ENCODE measurements at regions not wholly inside any gene's neighbourhood (a gene's known extent, or its start where the extent isn't known, plus 50 kb on each side); places are given as distances from the start of the nearest gene placed in this dataset.
"Not testable (repeated sequence)": the region's sequence is repeated elsewhere in the genome, so short reads cannot be mapped to it uniquely, and the experiment has no call there.

GRCh38 chr9:75541734-75542133 is 348.7 kb upstream of the PCSK5 start:
- no peak for DNase-seq (ENCODE audit: low read depth in 2 of 2)

- DNase-seq (ENCODE audit: low read depth in 2 of 2) = no peak
Observed at GRCh38 chr9:75544815-75545214, 345.7 kb upstream of the PCSK5 start.

GRCh38 chr9:75545287-75545686 is 345.2 kb upstream of the PCSK5 start:
- DNase-seq (ENCODE audit: low read depth in 2 of 2) = no peak

GRCh38 chr9:75548871-75549270 is 341.6 kb upstream of the PCSK5 start:
- no peak for DNase-seq (ENCODE audit: low read depth in 2 of 2)

GRCh38 chr9:75551861-75552260 is 338.6 kb upstream of the PCSK5 start:
- DNase-seq (ENCODE audit: low read depth in 2 of 2) = no peak

GRCh38 chr9:75552941-75553340 is 337.5 kb upstream of the PCSK5 start:
- no peak for DNase-seq (ENCODE audit: low read depth in 2 of 2)

GRCh38 chr9:75566813-75567212 is 323.7 kb upstream of the PCSK5 start:
- not testable (repeated sequence) for DNase-seq (ENCODE audit: low read depth in 2 of 2)

- no peak for DNase-seq (ENCODE audit: low read depth in 2 of 2)
Observed at GRCh38 chr9:75570538-75570937, 319.9 kb upstream of the PCSK5 start.

GRCh38 chr9:75574569-75574968 is 315.9 kb upstream of the PCSK5 start:
- DNase-seq (ENCODE audit: low read depth in 2 of 2) = no peak

GRCh38 chr9:75582870-75583269 is 307.6 kb upstream of the PCSK5 start:
- DNase-seq (ENCODE audit: low read depth in 2 of 2) = no peak

GRCh38 chr9:75588808-75589207 is 301.7 kb upstream of the PCSK5 start:
- no peak for DNase-seq (ENCODE audit: low read depth in 2 of 2)

- DNase-seq (ENCODE audit: low read depth in 2 of 2) = no peak
Observed at GRCh38 chr9:75589497-75589896, 301.0 kb upstream of the PCSK5 start.

GRCh38 chr9:75591972-75592371 is 298.5 kb upstream of the PCSK5 start:
- no peak for DNase-seq (ENCODE audit: low read depth in 2 of 2)

- DNase-seq (ENCODE audit: low read depth in 2 of 2) = no peak
Observed at GRCh38 chr9:75592586-75592985, 297.9 kb upstream of the PCSK5 start.

- DNase-seq (ENCODE audit: low read depth in 2 of 2) = no peak
Observed at GRCh38 chr9:75593920-75594319, 296.6 kb upstream of the PCSK5 start.

GRCh38 chr9:75599126-75599525 is 291.3 kb upstream of the PCSK5 start:
- no peak for DNase-seq (ENCODE audit: low read depth in 2 of 2)

GRCh38 chr9:75601280-75601679 is 289.2 kb upstream of the PCSK5 start:
- no peak for DNase-seq (ENCODE audit: low read depth in 2 of 2)

- no peak for DNase-seq (ENCODE audit: low read depth in 2 of 2)
Observed at GRCh38 chr9:75602060-75602459, 288.4 kb upstream of the PCSK5 start.

GRCh38 chr9:75604661-75605060 is 285.8 kb upstream of the PCSK5 start:
- no peak for DNase-seq (ENCODE audit: low read depth in 2 of 2)

- no peak for DNase-seq (ENCODE audit: low read depth in 2 of 2)
Observed at GRCh38 chr9:75607521-75607920, 283.0 kb upstream of the PCSK5 start.

- no peak for DNase-seq (ENCODE audit: low read depth in 2 of 2)
Observed at GRCh38 chr9:75609401-75609800, 281.1 kb upstream of the PCSK5 start.

GRCh38 chr9:75610246-75610645 is 280.2 kb upstream of the PCSK5 start:
- no peak for DNase-seq (ENCODE audit: low read depth in 2 of 2)

- no peak for DNase-seq (ENCODE audit: low read depth in 2 of 2)
Observed at GRCh38 chr9:75612205-75612604, 278.3 kb upstream of the PCSK5 start.

GRCh38 chr9:75612754-75613153 is 277.7 kb upstream of the PCSK5 start:
- no peak for DNase-seq (ENCODE audit: low read depth in 2 of 2)

- DNase-seq (ENCODE audit: low read depth in 2 of 2) = no peak
Observed at GRCh38 chr9:75615284-75615683, 275.2 kb upstream of the PCSK5 start.

Data from stimulated activated CD4-positive, alpha-beta T cell treated with anti-CD3 and anti-CD28 coated beads, Interleukin-1b, Interleukin-23, amount 100 ng/mL, for 4 hours (primary cell).